AG04450 (cell line): ENCODE measurements at regions not wholly inside any gene's neighbourhood (a gene's known extent, or its start where the extent isn't known, plus 50 kb on each side); places are given as distances from the start of the nearest gene placed in this dataset.
"Not testable (repeated sequence)": the region's sequence is repeated elsewhere in the genome, so short reads cannot be mapped to it uniquely, and the experiment has no call there.

Experiments
- CTCF ChIA-PET: fragments of 300-600, 350-600 bp; formaldehyde crosslinking; extraction: SDS; loops from one replicate; lab custom pipeline; 2022; ENCODE audit warnings: antibody characterized with exemption, inconsistent platforms; lab: Charles Lee
- POLR2A ChIA-PET: fragments of 350-600 bp; formaldehyde crosslinking; extraction: SDS; loops from one replicate; lab custom pipeline; 2021; ENCODE audit warnings: antibody characterized with exemption, inconsistent platforms; lab: Yijun Ruan, JAX
- DNase-seq: peaks from one replicate; pipeline ENCODE4 v3.0.0-alpha.2; 2011; ENCODE audit warnings: low read depth, low spot score
- H3K27ac ChIP-seq: one replicate; pipeline ENCODE4 v1.5.1; 2012; ENCODE audit warnings: low read depth, low read length, control low read depth
- H3K27me3 ChIP-seq: one replicate; pipeline ENCODE4 v1.6.0; 2012; ENCODE audit warnings: low read length; ENCODE audit not compliant: control insufficient read depth, insufficient read depth
- H3K4me3 ChIP-seq: 2 replicates; pipeline ENCODE4 v1.5.1; 2011; ENCODE audit warnings: mild to moderate bottlenecking, low read depth, low read length, control low read depth
- H3K9me3 ChIP-seq: 2 replicates; pipeline ENCODE4 v1.5.1; 2012; ENCODE audit warnings: low read length; ENCODE audit not compliant: control insufficient read depth, insufficient read depth
- CTCF ChIP-seq: IDR thresholded peaks from 2 replicates; pipeline ENCODE4 v1.5.1; 2011; ENCODE audit warnings: low read depth, low read length, control low read depth, inconsistent platforms

- ChIA-PET CTCF (no interaction called here), POLR2A (no interaction called here)
- Histone ChIP-seq H3K4me3 (no peak overlapping the region), H3K9me3 (peaks cover 58% of the 10 kb centered on the region), H3K27me3 (no peaks in the 10 kb centered on the region), H3K27ac (no peak overlapping the region)
- no peak for TF ChIP-seq CTCF
- DNase-seq: no peak
Observed at GRCh38 chr18:14975431-14975830, 227.5 kb downstream of the ANKRD30B start.

GRCh38 chr18:14976736-14977430 lies 228.9 kb downstream of the ANKRD30B start:
- DNase-seq: no peak
- no peak for TF ChIP-seq CTCF
- ChIA-PET CTCF (no interaction called here), POLR2A (no interaction called here)
- Histone ChIP-seq H3K4me3 (no peak overlapping the region), H3K9me3 (peaks cover 58% of the 10 kb centered on the region), H3K27ac (no peak overlapping the region), H3K27me3 (no peaks in the 10 kb centered on the region)

- POLR2A ChIA-PET: no interaction called here
Observed at GRCh38 chr18:14978191-14978590, 230.2 kb downstream of the ANKRD30B start.

GRCh38 chr18:14978962-14979535 lies 231.1 kb downstream of the ANKRD30B start:
- peak; percentile 36 for TF ChIP-seq CTCF
- H3K27me3 ChIP-seq: no peaks in the 10 kb centered on the region
- POLR2A ChIA-PET: no interaction called here
- peaks cover 48% of the 10 kb centered on the region for H3K9me3 ChIP-seq
- no peak for DNase-seq
- H3K27ac ChIP-seq: no peak overlapping the region
- H3K4me3 ChIP-seq: no peak overlapping the region
- CTCF ChIA-PET: no interaction called here

More at GRCh38 chr18:14978191-14978590, 230.2 kb downstream of the ANKRD30B start:
- peaks cover 52% of the 10 kb centered on the region for H3K9me3 ChIP-seq
- no peak overlapping the region for H3K4me3 ChIP-seq
- no peaks in the 10 kb centered on the region for H3K27me3 ChIP-seq
- CTCF ChIA-PET: no interaction called here
- DNase-seq: no peak
- H3K27ac ChIP-seq: no peak overlapping the region
- no peak for TF ChIP-seq CTCF

GRCh38 chr18:14979875-14980274 lies 231.9 kb downstream of the ANKRD30B start:
- Histone ChIP-seq H3K27me3 (no peaks in the 10 kb centered on the region), H3K27ac (no peak overlapping the region), H3K4me3 (no peak overlapping the region), H3K9me3 (peaks cover 44% of the 10 kb centered on the region)
- POLR2A ChIA-PET: no interaction called here
- CTCF ChIA-PET: no interaction called here
- no peak for TF ChIP-seq CTCF
- no peak for DNase-seq

GRCh38 chr18:14984531-14984930 lies 236.6 kb downstream of the ANKRD30B start:
- DNase-seq, H3K4me3 ChIP-seq, H3K27me3 ChIP-seq, POLR2A ChIA-PET, H3K27ac ChIP-seq, CTCF ChIA-PET: not testable (repeated sequence)
- H3K9me3 ChIP-seq: peaks cover 26% of the 10 kb centered on the region

- H3K27ac ChIP-seq, H3K4me3 ChIP-seq, H3K27me3 ChIP-seq, CTCF ChIA-PET, POLR2A ChIA-PET, DNase-seq: not testable (repeated sequence)
- H3K9me3 ChIP-seq: peaks cover 23% of the 10 kb centered on the region
Observed at GRCh38 chr18:14985291-14986013, 237.5 kb downstream of the ANKRD30B start.
